ENCODE measurements at regions not wholly inside any gene's neighbourhood (a gene's known extent, or its start where the extent isn't known, plus 50 kb on each side); places are given as distances from the start of the nearest gene placed in this dataset.
"Not testable (repeated sequence)": the region's sequence is repeated elsewhere in the genome, so short reads cannot be mapped to it uniquely, and the experiment has no call there.

DNA sequence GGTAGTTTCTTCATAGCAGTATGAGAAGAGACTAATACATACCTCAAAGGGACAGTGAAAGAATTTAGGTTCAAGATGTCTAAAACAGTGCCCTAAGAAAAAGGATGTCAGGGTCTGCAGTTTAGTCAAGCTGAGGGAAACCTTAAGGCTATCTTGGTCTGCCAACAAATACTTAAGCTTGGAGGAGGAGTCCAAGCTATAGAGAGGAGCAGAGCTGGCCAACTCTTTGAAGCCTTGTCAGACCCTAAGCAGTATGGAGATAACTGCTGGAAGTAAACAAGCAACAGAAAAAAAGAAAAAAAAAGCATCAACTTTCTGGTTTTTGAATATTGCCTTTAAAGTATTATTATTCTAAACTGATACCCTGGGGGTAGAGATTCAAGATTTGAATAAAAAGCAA, 1518.1 kb downstream of the GRIK2 start:
- no peaks in the 10 kb centered on the region for H3K27me3 ChIP-seq (ENCODE audit: control insufficient read depth, insufficient read depth, low read length)
- no peak for TF ChIP-seq POLR2AphosphoS5 (IDR thresholded peaks at IDR 0.05; ENCODE audit: low read depth, low read length)
- no peak for TF ChIP-seq CTCF (IDR thresholded peaks at IDR 0.05)
- no peak for TF ChIP-seq REST (IDR thresholded peaks at IDR 0.05; ENCODE audit: insufficient read depth in 1 of 2, low read depth in 2 of 2, low read length in 1 of 2)
- no peak for TF ChIP-seq SIN3A (IDR thresholded peaks at IDR 0.05; ENCODE audit: borderline replicate concordance, insufficient read depth, low read depth, low read length)
- TF ChIP-seq TCF7L2 (IDR thresholded peaks at IDR 0.05; ENCODE audit: low read depth, low read length): no peak
- H3K27ac ChIP-seq (ENCODE audit: low read length): no peak overlapping the region
- ATAC-seq (no peak), DNase-seq (ENCODE audit: low read depth, low spot score) (no peak)
- intact Hi-C loops (cut with micrococcal nuclease; ENCODE audit: unreplicated experiment) (no loop called here), in situ Hi-C loops (cut with HindIII; ENCODE audit: low pct_unique_long_range_greater_than_20kb, low sequenced_read_pairs) (no loop called here)
- no peak overlapping the region for H3K4me3 ChIP-seq (ENCODE audit: low read depth in 2 of 2, low read length in 2 of 2)
- ChIA-PET CTCF (no interaction called here), POLR2A (no interaction called here)
- no TSS peak for BruUV-seq (replicated peaks)
- H3K36me3 ChIP-seq (ENCODE audit: control insufficient read depth, insufficient read depth, low read length): no peaks in the 10 kb centered on the region
- H3K4me1 ChIP-seq (ENCODE audit: control insufficient read depth, insufficient read depth, low read length): no peaks in the 10 kb centered on the region
- 0 out of 2 replicates have a peak, but pooled peaks cover 3% of the 10 kb centered on the region for H3K9me3 ChIP-seq (ENCODE audit: control insufficient read depth, insufficient read depth, low read depth, low read length)

DNA sequence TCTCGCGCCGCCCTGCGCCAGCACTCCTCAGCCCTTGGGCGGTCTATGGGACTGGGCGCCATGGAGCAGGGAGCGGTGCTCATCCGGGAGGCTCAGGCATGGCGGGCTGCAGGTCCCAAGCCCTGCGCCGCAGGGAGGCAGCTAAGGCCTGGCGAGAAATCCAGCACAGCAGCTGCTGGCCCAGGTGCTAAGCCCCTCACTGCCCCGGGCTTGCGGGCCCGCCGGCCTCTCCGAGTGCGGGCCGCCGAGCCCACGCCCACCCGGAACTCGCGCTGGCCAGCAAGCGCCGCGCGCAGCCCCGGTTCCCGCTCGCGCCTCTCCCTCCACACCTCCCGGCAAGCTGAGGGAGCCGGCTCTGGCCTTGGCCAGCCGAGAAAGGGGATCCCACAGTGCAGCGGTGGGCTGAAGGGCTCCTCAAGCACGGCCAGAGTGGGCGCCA, 1517.2 kb downstream of the GRIK2 start:
- H3K9me3 ChIP-seq (ENCODE audit: control insufficient read depth, insufficient read depth, low read depth, low read length); in situ Hi-C loops (cut with HindIII; ENCODE audit: low pct_unique_long_range_greater_than_20kb, low sequenced_read_pairs); intact Hi-C loops (cut with micrococcal nuclease; ENCODE audit: unreplicated experiment); BruUV-seq (replicated peaks); DNase-seq (ENCODE audit: low read depth, low spot score); H3K27me3 ChIP-seq (ENCODE audit: control insufficient read depth, insufficient read depth, low read length); H3K4me3 ChIP-seq (ENCODE audit: low read depth in 2 of 2, low read length in 2 of 2); H3K27ac ChIP-seq (ENCODE audit: low read length); ATAC-seq; H3K4me1 ChIP-seq (ENCODE audit: control insufficient read depth, insufficient read depth, low read length); CTCF ChIA-PET; POLR2A ChIA-PET; H3K36me3 ChIP-seq (ENCODE audit: control insufficient read depth, insufficient read depth, low read length): not testable (repeated sequence)

DNA sequence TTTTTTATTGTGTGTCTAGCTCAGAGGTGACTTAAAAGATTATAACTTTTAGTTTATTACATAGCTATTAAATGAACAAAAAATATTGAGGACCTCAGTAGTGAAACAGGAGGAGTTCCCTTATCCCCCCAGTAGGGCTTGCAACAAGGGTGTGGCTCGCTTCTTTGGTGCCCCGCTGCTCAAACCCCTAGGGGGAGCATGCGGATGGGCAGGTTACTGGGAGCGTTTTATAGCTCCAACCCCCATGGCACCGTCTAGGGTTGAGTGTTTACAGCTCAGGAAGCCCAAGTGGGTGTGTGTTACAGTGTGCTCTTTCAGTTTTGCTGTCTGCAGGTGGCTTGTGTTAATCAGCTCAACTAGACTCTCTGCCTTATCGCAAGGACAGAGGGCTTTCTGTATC, 1513.7 kb downstream of the GRIK2 start:
- no TSS peak for BruUV-seq (replicated peaks)
- TF ChIP-seq CTCF (IDR thresholded peaks at IDR 0.05) (no peak), SIN3A (IDR thresholded peaks at IDR 0.05; ENCODE audit: borderline replicate concordance, insufficient read depth, low read depth, low read length) (no peak), REST (IDR thresholded peaks at IDR 0.05; ENCODE audit: insufficient read depth in 1 of 2, low read depth in 2 of 2, low read length in 1 of 2) (no peak), TCF7L2 (IDR thresholded peaks at IDR 0.05; ENCODE audit: low read depth, low read length) (no peak), POLR2AphosphoS5 (IDR thresholded peaks at IDR 0.05; ENCODE audit: low read depth, low read length) (no peak)
- intact Hi-C loops (cut with micrococcal nuclease; ENCODE audit: unreplicated experiment): no loop called here
- ChIA-PET CTCF (no interaction called here), POLR2A (no interaction called here)
- H3K4me1 ChIP-seq (ENCODE audit: control insufficient read depth, insufficient read depth, low read length): no peaks in the 10 kb centered on the region
- ATAC-seq: no peak
- H3K9me3 ChIP-seq (ENCODE audit: control insufficient read depth, insufficient read depth, low read depth, low read length): 0 out of 2 replicates have a peak, but pooled peaks cover 3% of the 10 kb centered on the region
- H3K4me3 ChIP-seq (ENCODE audit: low read depth in 2 of 2, low read length in 2 of 2): no peak overlapping the region
- H3K36me3 ChIP-seq (ENCODE audit: control insufficient read depth, insufficient read depth, low read length): no peaks in the 10 kb centered on the region
- H3K27ac ChIP-seq (ENCODE audit: low read length): no peak overlapping the region
- no peaks in the 10 kb centered on the region for H3K27me3 ChIP-seq (ENCODE audit: control insufficient read depth, insufficient read depth, low read length)
- DNase-seq (ENCODE audit: low read depth, low spot score): no peak
- in situ Hi-C loops (cut with HindIII; ENCODE audit: low pct_unique_long_range_greater_than_20kb, low sequenced_read_pairs): no loop called here

Data from Panc1 (cell line).